ENCODE measurements at regions not wholly inside any gene's neighbourhood (a gene's known extent, or its start where the extent isn't known, plus 50 kb on each side); places are given as distances from the start of the nearest gene placed in this dataset.
A peak's percentile ranks its signal among the peaks of the same experiment; 100 is the strongest.

- Histone ChIP-seq H3K4me1 (no peaks in the 10 kb centered on the region), H3K36me3 (no peaks in the 10 kb centered on the region), H3K27me3 (no peaks in the 10 kb centered on the region), H3K27ac (no peak overlapping the region), H3K4me3 (no peak overlapping the region), H3K9me3 (no peaks in the 10 kb centered on the region)
- intact Hi-C loops (cut with DNase I), result no loop called here
- ATAC-seq (no peak), DNase-seq (no peak)
- TF ChIP-seq, protein P1, sequence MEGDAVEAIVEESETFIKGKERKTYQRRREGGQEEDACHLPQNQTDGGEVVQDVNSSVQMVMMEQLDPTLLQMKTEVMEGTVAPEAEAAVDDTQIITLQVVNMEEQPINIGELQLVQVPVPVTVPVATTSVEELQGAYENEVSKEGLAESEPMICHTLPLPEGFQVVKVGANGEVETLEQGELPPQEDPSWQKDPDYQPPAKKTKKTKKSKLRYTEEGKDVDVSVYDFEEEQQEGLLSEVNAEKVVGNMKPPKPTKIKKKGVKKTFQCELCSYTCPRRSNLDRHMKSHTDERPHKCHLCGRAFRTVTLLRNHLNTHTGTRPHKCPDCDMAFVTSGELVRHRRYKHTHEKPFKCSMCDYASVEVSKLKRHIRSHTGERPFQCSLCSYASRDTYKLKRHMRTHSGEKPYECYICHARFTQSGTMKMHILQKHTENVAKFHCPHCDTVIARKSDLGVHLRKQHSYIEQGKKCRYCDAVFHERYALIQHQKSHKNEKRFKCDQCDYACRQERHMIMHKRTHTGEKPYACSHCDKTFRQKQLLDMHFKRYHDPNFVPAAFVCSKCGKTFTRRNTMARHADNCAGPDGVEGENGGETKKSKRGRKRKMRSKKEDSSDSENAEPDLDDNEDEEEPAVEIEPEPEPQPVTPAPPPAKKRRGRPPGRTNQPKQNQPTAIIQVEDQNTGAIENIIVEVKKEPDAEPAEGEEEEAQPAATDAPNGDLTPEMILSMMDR (IDR thresholded peaks at IDR 0.05), result no peak
Observed at GRCh38 chr6:18920701-18921100, 533.6 kb downstream of the RNF144B start.

GRCh38 chr6:18931086-18931485 is 543.9 kb downstream of the RNF144B start:
- ATAC-seq, result no peak

DNA sequence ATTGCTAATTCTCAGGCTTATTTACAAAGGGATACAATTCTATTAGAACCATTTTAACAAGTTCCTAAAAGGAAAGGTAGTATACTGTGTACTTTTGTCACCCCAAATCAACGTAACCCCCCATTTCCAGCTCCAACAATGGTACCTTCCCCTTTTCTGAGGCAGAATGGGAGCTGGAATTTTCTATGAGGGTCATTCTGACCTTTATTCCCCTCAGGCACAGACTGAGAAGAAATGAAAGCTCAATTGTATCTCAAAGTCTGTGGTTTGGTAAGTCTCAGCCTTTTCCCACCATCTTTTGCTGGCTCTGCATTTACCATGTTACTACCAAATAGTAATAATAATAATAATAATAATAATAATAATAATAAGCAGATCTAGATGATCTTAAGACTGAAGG is 571.0 kb downstream of the RNF144B start:
- intact Hi-C loops (cut with DNase I), result no loop called here
- H3K4me3 ChIP-seq, result no peak overlapping the region
- no peaks in the 10 kb centered on the region for H3K9me3 ChIP-seq
- H3K27me3 ChIP-seq, result no peaks in the 10 kb centered on the region
- H3K27ac ChIP-seq, result no peak overlapping the region
- DNase-seq (no peak), ATAC-seq (no peak)
- no peaks in the 10 kb centered on the region for H3K36me3 ChIP-seq
- no peaks in the 10 kb centered on the region for H3K4me1 ChIP-seq
- TF ChIP-seq, protein P1 (IDR thresholded peaks at IDR 0.05), result no peak

More at GRCh38 chr6:18931086-18931485, 543.9 kb downstream of the RNF144B start:
- TF ChIP-seq, protein P1 (IDR thresholded peaks at IDR 0.05), result no peak
- intact Hi-C loops (cut with DNase I), result no loop called here
- H3K27me3 ChIP-seq, result no peaks in the 10 kb centered on the region
- no peak for DNase-seq
- H3K36me3 ChIP-seq, result no peaks in the 10 kb centered on the region
- H3K27ac ChIP-seq, result no peak overlapping the region
- H3K4me3 ChIP-seq, result no peak overlapping the region
- no peaks in the 10 kb centered on the region for H3K4me1 ChIP-seq
- H3K9me3 ChIP-seq, result no peaks in the 10 kb centered on the region

DNA sequence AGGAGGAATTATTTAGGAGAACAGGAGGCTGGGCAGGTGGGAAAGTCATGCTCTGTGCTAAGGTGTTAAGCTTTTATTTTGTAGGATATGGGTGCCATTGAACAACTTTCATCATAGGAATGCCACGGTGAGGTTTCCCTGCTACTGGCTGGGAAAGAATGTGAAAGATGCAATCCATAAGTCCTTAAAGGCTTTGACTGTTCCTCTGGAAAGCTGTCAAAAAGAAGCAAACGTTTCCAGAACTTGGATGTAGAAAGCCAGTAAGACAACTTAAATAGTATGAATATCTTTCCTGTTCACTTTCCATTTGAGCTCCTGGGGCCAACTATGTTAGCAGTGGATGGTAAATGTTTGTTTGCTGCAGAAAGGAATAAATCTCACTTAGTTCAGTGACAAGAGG is 574.4 kb downstream of the RNF144B start:
- intact Hi-C loops (cut with DNase I), result no loop called here
- no peaks in the 10 kb centered on the region for H3K4me1 ChIP-seq
- H3K27ac ChIP-seq, result no peak overlapping the region
- H3K9me3 ChIP-seq, result no peaks in the 10 kb centered on the region
- TF ChIP-seq, protein P1 (IDR thresholded peaks at IDR 0.05), result no peak
- H3K27me3 ChIP-seq, result no peaks in the 10 kb centered on the region
- no peak overlapping the region for H3K4me3 ChIP-seq
- no peak for ATAC-seq
- no peaks in the 10 kb centered on the region for H3K36me3 ChIP-seq
- DNase-seq, result no peak

- no peaks in the 10 kb centered on the region for H3K36me3 ChIP-seq
- H3K4me1 ChIP-seq, result no peaks in the 10 kb centered on the region
- DNase-seq (no peak), ATAC-seq (no peak)
- intact Hi-C loops (cut with DNase I), result no loop called here
- TF ChIP-seq, protein P1 (IDR thresholded peaks at IDR 0.05), result no peak
- H3K27ac ChIP-seq, result no peak overlapping the region
- H3K27me3 ChIP-seq, result no peaks in the 10 kb centered on the region
- H3K4me3 ChIP-seq, result no peak overlapping the region
- no peaks in the 10 kb centered on the region for H3K9me3 ChIP-seq
Observed at GRCh38 chr6:18962361-18962905, 575.3 kb downstream of the RNF144B start.

DNA sequence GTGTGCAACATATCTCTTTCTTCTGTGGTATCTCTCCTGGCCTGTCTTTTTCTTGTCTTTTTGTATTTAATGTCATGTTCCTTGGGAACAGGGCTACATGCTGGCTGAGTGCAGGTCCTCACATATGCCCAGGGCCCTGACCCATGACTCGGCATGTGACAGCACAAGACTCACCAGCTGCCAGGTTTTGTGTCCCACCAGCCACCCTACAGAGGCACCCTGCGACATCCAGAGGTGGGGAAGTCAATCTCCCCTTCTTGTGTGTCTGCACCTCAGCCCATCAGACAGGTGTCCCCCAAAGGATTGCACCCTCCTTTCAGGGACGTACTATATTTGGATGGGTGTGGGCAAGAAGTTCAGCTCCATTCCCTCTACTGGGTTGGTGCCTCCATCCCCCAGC is 576.3 kb downstream of the RNF144B start:
- Histone ChIP-seq H3K27me3 (no peaks in the 10 kb centered on the region), H3K36me3 (no peaks in the 10 kb centered on the region), H3K4me3 (no peak overlapping the region), H3K27ac (no peak overlapping the region), H3K9me3 (no peaks in the 10 kb centered on the region), H3K4me1 (no peaks in the 10 kb centered on the region)
- intact Hi-C loops (cut with DNase I), result no loop called here
- no peak for DNase-seq
- TF ChIP-seq, protein P1 (IDR thresholded peaks at IDR 0.05), result no peak
- peak; percentile 29 for ATAC-seq
